Erythroblast (primary cell): ENCODE measurements at regions not wholly inside any gene's neighbourhood (a gene's known extent, or its start where the extent isn't known, plus 50 kb on each side); places are given as distances from the start of the nearest gene placed in this dataset.

Experiments used
- DNase-seq, 2 experiments: peaks; one replicate each; lab custom pipeline; 2025; lab: John Stamatoyannopoulos, UW
- GATA1 ChIP-seq: IDR thresholded peaks from 2 replicates; pipeline ENCODE4 v1.6.1; 2011; ENCODE audit warnings: low read depth, mild to moderate bottlenecking, control low read depth, low read length, moderate library complexity
- POLR2A ChIP-seq: IDR thresholded peaks from 2 replicates; pipeline ENCODE4 v1.6.1; 2011; ENCODE audit warnings: mild to moderate bottlenecking, low read length

- DNase-seq, result no peak
- TF ChIP-seq GATA1, result no peak
- no peak for TF ChIP-seq POLR2A
Measured at GRCh38 chr2:220963930-220964329, 608.2 kb downstream of the EPHA4 start.

- TF ChIP-seq POLR2A (no peak), GATA1 (no peak)
- no peak for DNase-seq
Measured at GRCh38 chr2:220966636-220967035, 605.5 kb downstream of the EPHA4 start.

DNA sequence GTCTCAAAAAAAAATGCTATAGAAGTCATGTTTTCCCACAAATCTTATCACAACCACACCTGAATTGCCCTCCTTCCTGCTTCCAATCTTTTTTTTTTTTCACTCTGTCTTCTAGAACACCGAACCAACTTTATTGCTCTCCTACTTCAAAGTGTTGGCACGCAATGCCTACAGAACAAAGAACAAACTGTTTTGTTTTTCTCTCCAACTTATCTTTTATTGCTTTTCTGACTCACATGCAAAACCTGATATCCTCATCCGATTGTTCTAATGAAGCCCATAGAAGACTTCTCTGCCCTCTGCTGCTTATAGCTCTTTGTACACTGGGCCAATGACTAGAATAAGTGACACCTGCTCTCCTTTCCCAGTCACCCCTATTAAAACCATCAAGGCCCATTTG, 602.8 kb downstream of the EPHA4 start:
- no peak for DNase-seq
- TF ChIP-seq POLR2A (no peak), GATA1 (no peak)

DNA sequence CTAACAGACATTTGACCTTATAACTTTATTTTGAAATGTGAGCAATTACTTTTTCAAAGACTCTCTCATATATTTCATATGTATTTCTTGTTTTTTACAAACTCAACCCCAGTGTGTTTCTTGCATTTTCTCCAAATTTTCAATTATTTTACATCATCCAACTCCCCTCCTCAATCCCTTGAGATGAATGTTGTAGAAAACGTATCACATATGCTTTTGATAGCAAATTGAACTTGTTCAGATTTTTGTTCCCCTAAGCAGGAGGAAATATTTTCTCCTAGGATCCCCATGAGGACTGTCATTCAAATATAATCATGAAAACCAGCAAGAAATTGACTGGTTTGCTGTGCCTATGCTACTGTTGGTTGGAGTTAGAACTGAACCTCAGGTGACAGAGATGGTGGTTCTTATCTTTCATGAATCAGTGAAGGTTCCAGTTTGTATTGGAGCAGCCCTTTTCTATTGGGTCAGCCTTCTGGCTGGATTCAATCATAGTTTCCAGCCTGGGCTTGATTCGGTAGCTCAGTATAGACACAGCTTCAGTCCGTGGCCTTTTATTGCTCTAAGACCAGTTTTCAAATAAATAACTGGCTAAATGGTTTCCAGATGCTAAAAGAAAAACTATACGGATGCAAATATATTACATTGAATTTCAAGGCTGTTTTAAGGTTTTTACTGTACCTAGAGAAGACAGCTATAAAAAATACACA, 591.0 kb downstream of the EPHA4 start:
- no peak for DNase-seq
- TF ChIP-seq GATA1 (no peak), POLR2A (no peak)

DNA sequence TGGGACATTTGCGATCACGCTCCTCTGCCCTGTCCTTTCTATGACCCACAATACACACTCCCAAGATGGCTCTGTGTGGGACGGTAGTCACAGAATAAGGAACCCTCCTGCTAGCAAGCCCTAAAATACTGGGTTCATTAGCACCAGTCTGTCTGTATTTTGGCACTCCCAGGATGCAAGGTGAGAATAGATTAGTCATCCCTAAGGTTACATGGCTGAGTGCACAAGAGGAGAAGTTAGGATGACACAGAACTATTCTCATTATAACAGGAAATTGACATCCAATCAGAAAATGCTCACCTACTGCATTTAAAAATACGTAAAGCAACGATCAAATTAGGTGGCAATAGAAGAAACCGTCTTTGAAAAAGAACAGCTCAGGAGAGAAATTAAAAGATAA, 590.2 kb downstream of the EPHA4 start:
- TF ChIP-seq POLR2A (no peak), GATA1 (no peak)
- DNase-seq, result no peak

DNA sequence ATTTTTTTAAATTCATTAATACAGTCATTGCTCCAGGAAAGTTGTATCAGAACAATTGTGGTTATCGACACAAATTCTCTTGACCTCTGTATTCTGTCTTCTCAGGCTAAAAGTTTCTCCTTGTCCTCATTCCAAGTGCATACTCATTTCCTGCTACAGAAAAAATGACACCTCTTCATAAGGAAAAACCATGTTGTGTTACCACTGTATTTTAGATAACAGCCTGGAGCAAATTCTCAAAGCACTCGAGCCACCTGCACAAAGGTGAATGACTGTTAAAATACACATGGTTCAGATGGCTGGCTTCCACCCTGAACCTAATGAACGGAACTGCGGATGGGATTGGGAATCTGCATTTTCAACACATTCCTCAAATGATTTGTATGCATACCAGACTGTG, 586.5 kb downstream of the EPHA4 start:
- DNase-seq, result no peak
- TF ChIP-seq GATA1 (no peak), POLR2A (no peak)

DNA sequence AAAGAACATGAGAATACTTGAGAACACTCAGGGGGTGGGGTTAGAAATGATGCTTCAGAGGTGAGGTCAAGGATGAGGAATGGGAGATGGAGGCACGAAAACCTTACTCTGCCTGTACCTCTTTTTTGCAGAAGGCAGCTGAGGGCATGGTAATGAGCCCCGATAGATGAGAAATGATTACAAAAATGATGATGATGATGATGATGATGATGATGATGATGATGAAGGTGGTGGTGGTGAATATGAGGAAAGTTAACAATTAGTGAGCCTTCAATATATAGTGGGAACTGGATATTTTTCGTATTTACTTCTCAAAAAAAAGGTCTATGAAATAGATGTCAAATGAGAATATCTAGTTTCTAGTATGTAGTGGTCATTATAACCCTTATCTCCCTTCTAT, 584.3 kb downstream of the EPHA4 start:
- TF ChIP-seq GATA1 (no peak), POLR2A (no peak)
- DNase-seq, result no peak

GRCh38 chr2:220991972-220992371, 580.1 kb downstream of the EPHA4 start:
- no peak for DNase-seq
- no peak for TF ChIP-seq GATA1
- no peak for TF ChIP-seq POLR2A

- TF ChIP-seq GATA1 (no peak), POLR2A (no peak)
- DNase-seq, result no peak
Measured at GRCh38 chr2:220994846-220995245, 577.3 kb downstream of the EPHA4 start.

DNA sequence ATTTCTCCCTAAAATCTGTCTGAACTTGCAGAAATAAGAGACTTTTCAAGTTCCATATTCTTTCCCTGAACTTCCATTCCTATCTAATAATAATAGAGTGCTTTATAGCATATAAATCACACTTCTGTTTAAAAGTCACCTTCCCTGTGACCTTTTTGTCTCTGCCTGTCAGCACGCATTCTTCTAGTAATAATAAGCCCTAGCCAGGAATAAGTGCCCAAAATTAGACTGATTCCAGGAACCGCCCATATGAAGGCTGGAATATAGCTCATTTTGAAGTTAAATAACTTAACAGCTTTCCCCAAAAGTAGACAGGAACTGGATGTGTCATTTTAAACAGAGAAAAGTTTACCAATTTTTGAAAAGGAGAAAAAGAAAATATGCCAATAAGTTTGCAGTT, 576.5 kb downstream of the EPHA4 start:
- TF ChIP-seq POLR2A, result no peak
- no peak for TF ChIP-seq GATA1
- no peak for DNase-seq

DNA sequence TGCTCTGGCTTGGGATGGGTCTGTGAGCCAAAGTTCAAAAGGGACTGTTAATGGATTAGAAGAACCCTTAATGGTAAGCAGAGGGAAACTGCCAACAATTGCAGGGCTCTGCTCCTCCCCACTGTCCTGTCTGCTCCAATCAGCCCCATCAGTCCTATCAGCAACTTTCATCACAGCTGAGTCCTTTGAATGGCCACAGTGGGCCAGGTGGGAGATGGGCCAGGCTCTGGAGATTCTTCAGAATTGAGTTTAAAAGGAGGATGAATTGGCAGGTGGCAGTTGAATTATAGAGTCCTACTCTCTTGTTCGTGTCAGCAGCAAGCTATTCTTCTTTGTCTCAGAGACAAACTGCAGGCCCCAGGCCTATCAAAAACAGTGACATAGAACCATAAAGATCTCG, 573.9 kb downstream of the EPHA4 start:
- TF ChIP-seq GATA1, result no peak
- TF ChIP-seq POLR2A, result no peak
- DNase-seq, result no peak

GRCh38 chr2:220999356-220999755, 572.7 kb downstream of the EPHA4 start:
- no peak for DNase-seq
- TF ChIP-seq GATA1, result no peak
- no peak for TF ChIP-seq POLR2A

GRCh38 chr2:221001381-221001801, 570.7 kb downstream of the EPHA4 start:
- no peak for DNase-seq
- TF ChIP-seq POLR2A, result no peak
- TF ChIP-seq GATA1, result no peak

DNA sequence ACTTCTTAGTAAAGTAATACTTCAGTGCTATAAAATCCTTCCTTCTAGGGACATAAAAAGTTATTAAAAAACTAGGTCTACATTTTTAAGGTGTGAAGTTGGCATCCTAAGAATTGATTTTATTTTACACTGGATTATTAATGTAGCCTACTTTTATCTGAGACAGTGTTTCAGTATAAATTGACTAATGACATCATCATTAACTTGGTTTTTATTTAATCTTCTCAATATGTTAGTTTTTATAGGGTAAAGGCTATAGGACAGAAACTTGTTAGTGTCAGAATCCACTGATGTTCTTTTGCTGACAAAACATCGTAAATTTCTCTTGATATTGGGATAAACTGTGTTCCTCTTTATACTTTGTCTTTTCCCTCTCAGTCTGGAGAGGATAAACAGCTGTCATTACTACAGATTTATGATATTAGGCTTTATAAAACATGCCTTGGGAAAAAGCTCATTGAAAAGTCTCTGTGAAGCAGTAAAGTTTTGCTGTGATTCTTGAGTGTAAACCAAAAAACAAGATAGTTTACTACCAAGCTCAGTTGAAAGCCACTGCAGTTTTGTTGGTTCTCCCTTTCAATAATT, 569.9 kb downstream of the EPHA4 start:
- TF ChIP-seq POLR2A (no peak), GATA1 (no peak)
- no peak for DNase-seq

- TF ChIP-seq POLR2A, result no peak
- no peak for TF ChIP-seq GATA1
- no peak for DNase-seq
Measured at GRCh38 chr2:221005338-221005737, 566.8 kb downstream of the EPHA4 start.
